ENCODE measurements at regions not wholly inside any gene's neighbourhood (a gene's known extent, or its start where the extent isn't known, plus 50 kb on each side); places are given as distances from the start of the nearest gene placed in this dataset.

DNA sequence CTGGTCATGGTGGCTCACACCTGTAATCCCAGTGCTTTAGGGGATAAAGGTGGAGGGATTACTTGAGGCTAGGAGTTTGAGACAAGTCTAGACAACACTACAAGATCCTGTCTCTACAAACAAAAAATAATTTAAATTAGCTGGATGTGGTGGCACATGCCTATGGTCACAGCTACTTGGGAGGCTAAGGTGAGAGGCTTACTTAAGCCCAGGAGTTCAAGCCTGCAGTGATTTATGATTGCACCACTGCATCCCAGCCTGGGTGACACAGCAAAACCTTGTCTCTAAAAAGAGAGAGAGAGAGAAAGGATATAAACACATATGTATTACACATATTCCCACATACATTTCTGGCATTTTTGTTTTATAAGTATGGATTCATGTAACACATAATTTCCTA, 325.2 kb downstream of the DUSP10 start:
- Mint-ChIP-seq H3K36me3 (ENCODE audit: low read depth, unreplicated experiment) (no peaks in the 10 kb centered on the region), H3K4me3 (ENCODE audit: unreplicated experiment) (no peak overlapping the region), H3K9me3 (ENCODE audit: unreplicated experiment) (no peaks in the 10 kb centered on the region), H3K27me3 (ENCODE audit: unreplicated experiment) (no peaks in the 10 kb centered on the region), H3K27ac (ENCODE audit: unreplicated experiment) (no peak overlapping the region), H3K4me1 (ENCODE audit: unreplicated experiment) (no peaks in the 10 kb centered on the region)
- no peak for DNase-seq (ENCODE audit: low spot score)
- TF ChIP-seq, protein P1, sequence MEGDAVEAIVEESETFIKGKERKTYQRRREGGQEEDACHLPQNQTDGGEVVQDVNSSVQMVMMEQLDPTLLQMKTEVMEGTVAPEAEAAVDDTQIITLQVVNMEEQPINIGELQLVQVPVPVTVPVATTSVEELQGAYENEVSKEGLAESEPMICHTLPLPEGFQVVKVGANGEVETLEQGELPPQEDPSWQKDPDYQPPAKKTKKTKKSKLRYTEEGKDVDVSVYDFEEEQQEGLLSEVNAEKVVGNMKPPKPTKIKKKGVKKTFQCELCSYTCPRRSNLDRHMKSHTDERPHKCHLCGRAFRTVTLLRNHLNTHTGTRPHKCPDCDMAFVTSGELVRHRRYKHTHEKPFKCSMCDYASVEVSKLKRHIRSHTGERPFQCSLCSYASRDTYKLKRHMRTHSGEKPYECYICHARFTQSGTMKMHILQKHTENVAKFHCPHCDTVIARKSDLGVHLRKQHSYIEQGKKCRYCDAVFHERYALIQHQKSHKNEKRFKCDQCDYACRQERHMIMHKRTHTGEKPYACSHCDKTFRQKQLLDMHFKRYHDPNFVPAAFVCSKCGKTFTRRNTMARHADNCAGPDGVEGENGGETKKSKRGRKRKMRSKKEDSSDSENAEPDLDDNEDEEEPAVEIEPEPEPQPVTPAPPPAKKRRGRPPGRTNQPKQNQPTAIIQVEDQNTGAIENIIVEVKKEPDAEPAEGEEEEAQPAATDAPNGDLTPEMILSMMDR (IDR thresholded peaks at IDR 0.05; ENCODE audit: unreplicated experiment): no peak

DNA sequence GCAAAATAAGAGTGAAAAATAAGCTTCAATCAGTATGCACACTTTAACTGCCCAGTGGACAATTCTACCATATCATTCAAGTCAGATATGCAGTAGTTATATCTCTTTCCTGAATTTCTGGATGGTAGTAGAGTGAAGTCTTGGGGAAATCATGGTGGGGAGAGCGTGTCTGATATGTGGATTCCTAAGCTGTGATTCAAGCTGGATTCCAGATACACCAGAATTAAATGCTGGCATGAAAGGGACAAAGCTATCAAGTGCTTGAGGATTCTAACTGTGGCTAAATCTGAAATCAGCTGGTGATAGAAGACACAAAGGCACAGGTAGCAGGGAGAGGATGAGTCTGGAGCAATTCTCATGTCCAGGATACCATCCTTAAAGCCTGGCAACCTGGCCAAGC, 323.5 kb downstream of the DUSP10 start:
- H3K36me3 Mint-ChIP-seq (ENCODE audit: low read depth, unreplicated experiment): no peaks in the 10 kb centered on the region
- H3K27me3 Mint-ChIP-seq (ENCODE audit: unreplicated experiment): no peaks in the 10 kb centered on the region
- H3K9me3 Mint-ChIP-seq (ENCODE audit: unreplicated experiment): no peaks in the 10 kb centered on the region
- no peak for DNase-seq (ENCODE audit: low spot score)
- TF ChIP-seq, protein P1 (IDR thresholded peaks at IDR 0.05; ENCODE audit: unreplicated experiment): no peak
- no peaks in the 10 kb centered on the region for H3K4me1 Mint-ChIP-seq (ENCODE audit: unreplicated experiment)
- H3K27ac Mint-ChIP-seq (ENCODE audit: unreplicated experiment): no peak overlapping the region
- H3K4me3 Mint-ChIP-seq (ENCODE audit: unreplicated experiment): no peak overlapping the region

DNA sequence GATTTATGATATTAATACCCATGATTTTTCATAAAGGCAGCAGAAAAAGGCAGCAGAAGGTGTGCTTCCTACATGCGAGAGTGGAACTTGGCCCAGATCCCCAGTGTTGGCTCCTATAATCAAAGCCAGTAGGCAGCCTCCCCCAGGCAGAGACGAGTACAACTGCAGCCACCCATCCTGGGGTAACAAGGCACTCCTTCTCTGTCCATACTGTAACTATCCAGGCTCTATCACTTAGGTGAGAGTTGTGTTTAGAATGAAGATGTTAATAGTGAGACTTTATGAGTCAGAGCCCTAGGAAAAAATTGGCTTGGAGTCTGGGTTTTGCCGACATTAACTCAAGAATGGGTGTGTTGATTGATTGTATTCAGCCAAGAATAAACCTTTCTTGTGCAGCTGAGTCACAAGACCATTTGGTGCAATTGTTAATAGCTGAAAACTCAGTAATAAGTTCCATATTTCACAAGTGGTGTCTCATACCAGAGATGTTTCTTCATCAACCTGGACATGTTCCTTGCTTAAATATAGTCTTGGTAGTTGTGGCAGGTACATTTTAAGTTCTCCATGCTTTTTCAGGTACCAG, 322.3 kb downstream of the DUSP10 start:
- TF ChIP-seq, protein P1 (IDR thresholded peaks at IDR 0.05; ENCODE audit: unreplicated experiment): no peak
- Mint-ChIP-seq H3K4me1 (ENCODE audit: unreplicated experiment) (no peaks in the 10 kb centered on the region), H3K9me3 (ENCODE audit: unreplicated experiment) (no peaks in the 10 kb centered on the region), H3K36me3 (ENCODE audit: low read depth, unreplicated experiment) (no peaks in the 10 kb centered on the region), H3K27me3 (ENCODE audit: unreplicated experiment) (no peaks in the 10 kb centered on the region), H3K4me3 (ENCODE audit: unreplicated experiment) (no peak overlapping the region), H3K27ac (ENCODE audit: unreplicated experiment) (no peak overlapping the region)
- DNase-seq (ENCODE audit: low spot score): no peak

DNA sequence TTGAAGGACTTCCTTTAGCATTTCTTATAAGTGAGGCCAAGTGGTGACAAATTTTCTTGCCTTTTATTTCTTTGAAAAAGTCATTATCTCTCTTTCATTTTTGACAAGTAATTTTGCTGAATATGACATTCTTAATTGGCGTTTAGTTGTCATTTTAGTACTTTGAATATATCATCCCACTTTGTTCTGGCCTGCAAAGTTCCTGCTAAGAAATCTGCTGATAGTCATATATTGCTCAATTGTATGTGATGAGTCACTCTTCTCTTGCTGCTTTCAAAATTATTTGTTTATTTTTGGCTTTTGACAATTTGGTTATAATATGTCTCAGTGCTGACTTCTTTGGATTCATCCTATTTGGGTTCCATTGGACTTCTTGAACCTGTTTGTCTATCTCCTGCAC, 312.6 kb downstream of the DUSP10 start:
- no peak overlapping the region for H3K27ac Mint-ChIP-seq (ENCODE audit: unreplicated experiment)
- no peak overlapping the region for H3K4me3 Mint-ChIP-seq (ENCODE audit: unreplicated experiment)
- H3K36me3 Mint-ChIP-seq (ENCODE audit: low read depth, unreplicated experiment): peaks cover 4% of the 10 kb centered on the region
- no peak for DNase-seq (ENCODE audit: low spot score)
- H3K9me3 Mint-ChIP-seq (ENCODE audit: unreplicated experiment): peaks cover 5% of the 10 kb centered on the region
- no peaks in the 10 kb centered on the region for H3K4me1 Mint-ChIP-seq (ENCODE audit: unreplicated experiment)
- TF ChIP-seq, protein P1 (IDR thresholded peaks at IDR 0.05; ENCODE audit: unreplicated experiment): no peak
- H3K27me3 Mint-ChIP-seq (ENCODE audit: unreplicated experiment): peaks cover 3% of the 10 kb centered on the region

DNA sequence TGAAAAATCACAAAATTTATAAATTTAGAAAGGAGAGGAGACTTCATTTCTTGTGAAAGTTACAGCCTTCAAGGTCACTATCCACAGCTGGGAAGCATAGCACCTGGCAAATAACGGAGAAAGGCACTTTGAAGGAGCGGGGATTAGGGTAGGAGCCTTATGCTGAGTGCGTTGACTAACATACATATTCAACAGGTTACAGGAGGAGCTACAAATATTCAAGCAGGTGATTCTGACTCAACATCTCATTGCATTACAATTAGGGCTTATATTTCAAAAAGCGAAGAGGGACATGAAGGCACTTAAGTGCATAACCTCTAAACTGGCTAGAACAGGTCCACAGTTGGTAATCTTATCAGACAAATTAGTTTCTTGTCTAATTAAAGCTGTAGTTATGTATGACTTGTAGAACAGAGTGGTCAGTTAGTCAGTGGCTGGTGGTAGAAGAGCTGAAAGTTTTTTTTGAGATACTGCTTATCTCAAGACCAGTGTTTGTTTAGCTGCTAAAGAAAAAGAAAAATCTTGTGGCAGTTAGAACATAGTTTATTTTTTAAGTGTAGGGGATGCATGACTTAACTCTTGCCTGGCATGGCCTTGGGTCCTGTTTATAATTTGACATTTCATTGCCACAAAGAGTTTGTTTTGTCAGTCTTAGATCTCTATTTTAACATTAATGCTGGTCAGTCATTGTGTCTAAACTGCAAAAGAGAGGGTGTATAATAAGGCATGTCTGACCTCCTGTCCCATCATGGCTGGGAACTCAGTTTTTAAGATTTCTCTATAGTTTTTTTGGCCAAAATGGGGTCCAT, 311.5 kb downstream of the DUSP10 start:
- H3K27ac Mint-ChIP-seq (ENCODE audit: unreplicated experiment): no peak overlapping the region
- peaks cover 1% of the 10 kb centered on the region for H3K9me3 Mint-ChIP-seq (ENCODE audit: unreplicated experiment)
- no peaks in the 10 kb centered on the region for H3K4me1 Mint-ChIP-seq (ENCODE audit: unreplicated experiment)
- peaks cover 4% of the 10 kb centered on the region for H3K36me3 Mint-ChIP-seq (ENCODE audit: low read depth, unreplicated experiment)
- no peak overlapping the region for H3K4me3 Mint-ChIP-seq (ENCODE audit: unreplicated experiment)
- DNase-seq (ENCODE audit: low spot score): no peak
- TF ChIP-seq, protein P1 (IDR thresholded peaks at IDR 0.05; ENCODE audit: unreplicated experiment): no peak
- peaks cover 2% of the 10 kb centered on the region for H3K27me3 Mint-ChIP-seq (ENCODE audit: unreplicated experiment)

All from endothelial cell (in vitro differentiated cells).